Fibroblast of skin of right quadriceps (primary cell): ENCODE measurements at regions not wholly inside any gene's neighbourhood (a gene's known extent, or its start where the extent isn't known, plus 50 kb on each side); places are given as distances from the start of the nearest gene placed in this dataset.

Experiments used
- DNase-seq: peaks from one replicate; pipeline ENCODE4 v3.0.0-alpha.2; 2013

- no peak for DNase-seq
These were observed 166.4 kb upstream of the FAT1 start for GRCh38 chr4:186889876-186890643.

- DNase-seq, result no peak
These were observed 168.3 kb upstream of the FAT1 start for GRCh38 chr4:186891859-186892486.

GRCh38 chr4:186898367-186898766, 174.7 kb upstream of the FAT1 start:
- no peak for DNase-seq

GRCh38 chr4:186900232-186900900, 176.7 kb upstream of the FAT1 start:
- peak; percentile 75 for DNase-seq

GRCh38 chr4:186900984-186901383, 177.3 kb upstream of the FAT1 start:
- no peak for DNase-seq

GRCh38 chr4:186901850-186902249, 178.2 kb upstream of the FAT1 start:
- no peak for DNase-seq

GRCh38 chr4:186902361-186902760, 178.7 kb upstream of the FAT1 start:
- DNase-seq, result no peak

GRCh38 chr4:186904101-186904500, 180.4 kb upstream of the FAT1 start:
- DNase-seq, result peak; percentile 90

GRCh38 chr4:186906722-186907121, 183.1 kb upstream of the FAT1 start:
- DNase-seq, result no peak

- no peak for DNase-seq
These were observed 186.7 kb upstream of the FAT1 start for GRCh38 chr4:186910385-186910784.

- no peak for DNase-seq
These were observed 188.9 kb upstream of the FAT1 start for GRCh38 chr4:186912606-186913005.

- no peak for DNase-seq
These were observed 192.2 kb upstream of the FAT1 start for GRCh38 chr4:186915816-186916215.

- no peak for DNase-seq
These were observed 193.5 kb upstream of the FAT1 start for GRCh38 chr4:186917136-186917535.

GRCh38 chr4:186918466-186918865, 194.8 kb upstream of the FAT1 start:
- no peak for DNase-seq

GRCh38 chr4:186919340-186919739, 195.7 kb upstream of the FAT1 start:
- no peak for DNase-seq

GRCh38 chr4:186920483-186920882, 196.8 kb upstream of the FAT1 start:
- DNase-seq, result peak; percentile 42

GRCh38 chr4:186920992-186921391, 197.3 kb upstream of the FAT1 start:
- no peak for DNase-seq

- DNase-seq, result no peak
These were observed 201.1 kb upstream of the FAT1 start for GRCh38 chr4:186924723-186925122.

- no peak for DNase-seq
These were observed 204.0 kb upstream of the FAT1 start for GRCh38 chr4:186927624-186928023.

- no peak for DNase-seq
These were observed 206.4 kb upstream of the FAT1 start for GRCh38 chr4:186930024-186930423.

GRCh38 chr4:186931519-186931918, 207.9 kb upstream of the FAT1 start:
- peak; percentile 82 for DNase-seq

- DNase-seq, result peak; percentile 20
These were observed 208.5 kb upstream of the FAT1 start for GRCh38 chr4:186932196-186932595.

GRCh38 chr4:186932631-186933187, 209.1 kb upstream of the FAT1 start:
- DNase-seq, result peak; percentile 84

GRCh38 chr4:186934244-186934643, 210.6 kb upstream of the FAT1 start:
- DNase-seq, result no peak
